HL-60 (cell line): ENCODE measurements at regions not wholly inside any gene's neighbourhood (a gene's known extent, or its start where the extent isn't known, plus 50 kb on each side); places are given as distances from the start of the nearest gene placed in this dataset.

Experiments used
- DNase-seq, 2 experiments: peaks; one replicate each; pipeline ENCODE4 v3.0.0-alpha.2; 2010 to 2020; ENCODE audit warnings: low read depth in 1 of 2, low spot score in 1 of 2
- H3K27ac ChIP-seq: fragments of 250-450 bp; sonication (Bioruptor Pico); replicated peaks from 2 replicates; pipeline ENCODE4 v1.5.1; 2020; ENCODE audit warnings: mild to moderate bottlenecking, moderate library complexity
- H3K27me3 ChIP-seq: fragments of 250-450 bp; sonication (Bioruptor Pico); 2 replicates; pipeline ENCODE4 v1.5.1; 2021; ENCODE audit warnings: mild to moderate bottlenecking, moderate library complexity; ENCODE audit not compliant: insufficient read depth, poor library complexity, severe bottlenecking
- H3K4me3 ChIP-seq: replicated peaks from 2 replicates; pipeline ENCODE4 v1.5.1; 2011; ENCODE audit warnings: mild to moderate bottlenecking, control low read depth, low read length; ENCODE audit not compliant: insufficient read depth
- GABPA ChIP-seq: IDR thresholded peaks from 2 replicates; pipeline ENCODE4 v1.6.1; 2012; ENCODE audit warnings: low read depth
- POLR2AphosphoS5 ChIP-seq: IDR thresholded peaks from 2 replicates; pipeline ENCODE4 v1.6.1; 2012; ENCODE audit warnings: low read depth
- REST ChIP-seq: IDR thresholded peaks from 2 replicates; pipeline ENCODE4 v1.6.1; 2012; ENCODE audit warnings: low read depth; ENCODE audit not compliant: insufficient replicate concordance
- SPI1 ChIP-seq: IDR thresholded peaks from 2 replicates; pipeline ENCODE4 v1.6.1; 2012; ENCODE audit warnings: low read depth, mild to moderate bottlenecking, borderline replicate concordance
- TF ChIP-seq, protein P1 (sequence below): IDR thresholded peaks from one replicate; pipeline ENCODE4 v1.5.1; 2011; ENCODE audit warnings: low read length, control low read depth, inconsistent platforms; ENCODE audit not compliant: insufficient read depth

GRCh38 chr14:48936849-48937248, 649.3 kb downstream of the RPS29 start:
- no peak for DNase-seq
- no peak for TF ChIP-seq REST
- TF ChIP-seq, protein P1, sequence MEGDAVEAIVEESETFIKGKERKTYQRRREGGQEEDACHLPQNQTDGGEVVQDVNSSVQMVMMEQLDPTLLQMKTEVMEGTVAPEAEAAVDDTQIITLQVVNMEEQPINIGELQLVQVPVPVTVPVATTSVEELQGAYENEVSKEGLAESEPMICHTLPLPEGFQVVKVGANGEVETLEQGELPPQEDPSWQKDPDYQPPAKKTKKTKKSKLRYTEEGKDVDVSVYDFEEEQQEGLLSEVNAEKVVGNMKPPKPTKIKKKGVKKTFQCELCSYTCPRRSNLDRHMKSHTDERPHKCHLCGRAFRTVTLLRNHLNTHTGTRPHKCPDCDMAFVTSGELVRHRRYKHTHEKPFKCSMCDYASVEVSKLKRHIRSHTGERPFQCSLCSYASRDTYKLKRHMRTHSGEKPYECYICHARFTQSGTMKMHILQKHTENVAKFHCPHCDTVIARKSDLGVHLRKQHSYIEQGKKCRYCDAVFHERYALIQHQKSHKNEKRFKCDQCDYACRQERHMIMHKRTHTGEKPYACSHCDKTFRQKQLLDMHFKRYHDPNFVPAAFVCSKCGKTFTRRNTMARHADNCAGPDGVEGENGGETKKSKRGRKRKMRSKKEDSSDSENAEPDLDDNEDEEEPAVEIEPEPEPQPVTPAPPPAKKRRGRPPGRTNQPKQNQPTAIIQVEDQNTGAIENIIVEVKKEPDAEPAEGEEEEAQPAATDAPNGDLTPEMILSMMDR, result no peak
- TF ChIP-seq POLR2AphosphoS5, result no peak
- no peak for TF ChIP-seq SPI1
- Histone ChIP-seq H3K27ac (no peak overlapping the region), H3K27me3 (no peaks in the 10 kb centered on the region), H3K4me3 (no peak overlapping the region)

GRCh38 chr14:48936362-48936761, 649.8 kb downstream of the RPS29 start:
- H3K27ac ChIP-seq, result no peak overlapping the region
- H3K4me3 ChIP-seq, result no peak overlapping the region
- H3K27me3 ChIP-seq, result no peaks in the 10 kb centered on the region
- no peak for TF ChIP-seq POLR2AphosphoS5
- no peak for DNase-seq

GRCh38 chr14:48925184-48925583, 661.0 kb downstream of the RPS29 start:
- TF ChIP-seq SPI1, result no peak
- TF ChIP-seq REST, result no peak
- TF ChIP-seq POLR2AphosphoS5, result no peak
- TF ChIP-seq, protein P1, result no peak
- TF ChIP-seq GABPA, result no peak
- Histone ChIP-seq H3K4me3 (no peak overlapping the region), H3K27ac (no peak overlapping the region), H3K27me3 (no peaks in the 10 kb centered on the region)
- DNase-seq, result no peak

GRCh38 chr14:48914921-48915320, 671.3 kb downstream of the RPS29 start:
- no peak for TF ChIP-seq SPI1
- TF ChIP-seq, protein P1, result no peak
- no peak for TF ChIP-seq REST
- no peak overlapping the region for H3K27ac ChIP-seq
- no peak overlapping the region for H3K4me3 ChIP-seq
- no peaks in the 10 kb centered on the region for H3K27me3 ChIP-seq
- DNase-seq, result no peak
